ENCODE measurements at regions not wholly inside any gene's neighbourhood (a gene's known extent, or its start where the extent isn't known, plus 50 kb on each side); places are given as distances from the start of the nearest gene placed in this dataset.

- no peak for DNase-seq (ENCODE audit: low read depth in 2 of 2)
Measured at GRCh38 chr13:34243403-34243802, 425.5 kb downstream of the RFC3 start.

GRCh38 chr13:34246511-34246910, 428.6 kb downstream of the RFC3 start:
- DNase-seq (ENCODE audit: low read depth in 2 of 2): no peak

GRCh38 chr13:34247596-34247995, 429.6 kb downstream of the RFC3 start:
- no peak for DNase-seq (ENCODE audit: low read depth in 2 of 2)

- no peak for DNase-seq (ENCODE audit: low read depth in 2 of 2)
Measured at GRCh38 chr13:34249546-34250039, 431.6 kb downstream of the RFC3 start.

GRCh38 chr13:34250151-34250670, 432.3 kb downstream of the RFC3 start:
- peak in 1 of 2 experiments; percentile 10 for DNase-seq (ENCODE audit: low read depth in 2 of 2)

GRCh38 chr13:34254366-34254765, 436.4 kb downstream of the RFC3 start:
- no peak for DNase-seq (ENCODE audit: low read depth in 2 of 2)

- DNase-seq (ENCODE audit: low read depth in 2 of 2): no peak
Measured at GRCh38 chr13:34255711-34256110, 437.8 kb downstream of the RFC3 start.

- DNase-seq (ENCODE audit: low read depth in 2 of 2): no peak
Measured at GRCh38 chr13:34256236-34256635, 438.3 kb downstream of the RFC3 start.

- DNase-seq (ENCODE audit: low read depth in 2 of 2): no peak
Measured at GRCh38 chr13:34257966-34258365, 440.0 kb downstream of the RFC3 start.

GRCh38 chr13:34258646-34259386, 440.9 kb downstream of the RFC3 start:
- DNase-seq (ENCODE audit: low read depth in 2 of 2): peak; percentile 39 to 44

GRCh38 chr13:34263681-34264080, 445.7 kb downstream of the RFC3 start:
- no peak for DNase-seq (ENCODE audit: low read depth in 2 of 2)

GRCh38 chr13:34265046-34265679, 447.2 kb downstream of the RFC3 start:
- peak in 1 of 2 experiments; percentile 3 for DNase-seq (ENCODE audit: low read depth in 2 of 2)

- DNase-seq (ENCODE audit: low read depth in 2 of 2): no peak
Measured at GRCh38 chr13:34276764-34277163, 458.8 kb downstream of the RFC3 start.

GRCh38 chr13:34277936-34278335, 460.0 kb downstream of the RFC3 start:
- no peak for DNase-seq (ENCODE audit: low read depth in 2 of 2)

- DNase-seq (ENCODE audit: low read depth in 2 of 2): no peak
Measured at GRCh38 chr13:34278780-34279179, 460.8 kb downstream of the RFC3 start.

GRCh38 chr13:34290661-34291060, 472.7 kb downstream of the RFC3 start:
- no peak for DNase-seq (ENCODE audit: low read depth in 2 of 2)

GRCh38 chr13:34294483-34295129, 476.7 kb downstream of the RFC3 start:
- DNase-seq (ENCODE audit: low read depth in 2 of 2): no peak

GRCh38 chr13:34300559-34300958, 482.6 kb downstream of the RFC3 start:
- no peak for DNase-seq (ENCODE audit: low read depth in 2 of 2)

GRCh38 chr13:34302596-34302995, 484.6 kb downstream of the RFC3 start:
- no peak for DNase-seq (ENCODE audit: low read depth in 2 of 2)

- DNase-seq (ENCODE audit: low read depth in 2 of 2): no peak
Measured at GRCh38 chr13:34303346-34303745, 485.4 kb downstream of the RFC3 start.

- DNase-seq (ENCODE audit: low read depth in 2 of 2): no peak
Measured at GRCh38 chr13:34307607-34308006, 489.7 kb downstream of the RFC3 start.

GRCh38 chr13:34308725-34309124, 490.8 kb downstream of the RFC3 start:
- no peak for DNase-seq (ENCODE audit: low read depth in 2 of 2)

GRCh38 chr13:34310539-34310938, 492.6 kb downstream of the RFC3 start:
- no peak for DNase-seq (ENCODE audit: low read depth in 2 of 2)

Data from fibroblast of skin of left biceps (primary cell).